ENCODE measurements at regions not wholly inside any gene's neighbourhood (a gene's known extent, or its start where the extent isn't known, plus 50 kb on each side); places are given as distances from the start of the nearest gene placed in this dataset.

- TF ChIP-seq CTCF (IDR thresholded peaks at IDR 0.05; ENCODE audit: low read depth, low read length, poor library complexity, severe bottlenecking) (no peak), EZH2phosphoT487 (IDR thresholded peaks at IDR 0.05; ENCODE audit: borderline replicate concordance, low read length) (no peak)
These were observed 1177.6 kb downstream of the GALC start for GRCh38 chr14:86815341-86815740.
